GM12878 (cell line): ENCODE measurements at regions not wholly inside any gene's neighbourhood (a gene's known extent, or its start where the extent isn't known, plus 50 kb on each side); places are given as distances from the start of the nearest gene placed in this dataset.
"Not testable (repeated sequence)": the region's sequence is repeated elsewhere in the genome, so short reads cannot be mapped to it uniquely, and the experiment has no call there.

Experiments used
- ATAC-seq: fragments of 200-7000 bp; cut with Tn5 transposase; 3 replicates; pipeline ENCODE4 v1.9.1; 2020; ENCODE audit warnings: mild to moderate bottlenecking, moderate library complexity
- BruUV-seq: library from RNA; stranded (reverse); fragments of 400-500 nt; replicated peaks from 2 replicates; lab custom pipeline; 2021; lab: Mats Ljungman, UMichigan
- CTCF ChIA-PET: fragments of 300-600 bp; sonication (Branson Sonifier 250); formaldehyde crosslinking; extraction: SDS; loops from one replicate; lab custom pipeline; 2021; ENCODE audit warnings: inconsistent platforms; lab: Yijun Ruan, JAX
- POLR2A ChIA-PET: fragments of 350-600 bp; formaldehyde crosslinking; extraction: SDS; loops from one replicate; lab custom pipeline; 2021; ENCODE audit warnings: inconsistent platforms; lab: Charles Lee
- RAD21 ChIA-PET: fragments of 300-600 bp; sonication (Branson Sonifier 250); formaldehyde crosslinking; loops from one replicate; lab custom pipeline; 2023; ENCODE audit warnings: antibody characterized with exemption; ENCODE audit not compliant: unreplicated experiment; lab: Charles Lee
- SMC1A ChIA-PET: fragments of 300-600 bp; sonication (Branson Sonifier 250); formaldehyde crosslinking; loops from one replicate; lab custom pipeline; 2023; ENCODE audit not compliant: unreplicated experiment, uncharacterized antibody; lab: Charles Lee
- DNase-seq: peaks from one replicate; pipeline ENCODE4 v3.0.0-alpha.2; 2011; ENCODE audit warnings: low read depth, low spot score
- FAIRE-seq: peaks from 3 replicates; lab custom pipeline; 2011; peaks lifted over from hg19 to GRCh38; lab: Jason Lieb, UNC
- H2AFZ ChIP-seq: 2 replicates; pipeline ENCODE4 v1.6.0; 2011; ENCODE audit warnings: low read depth, low read length, control low read depth; ENCODE audit not compliant: control insufficient read depth
- H3K27ac ChIP-seq: 2 replicates; pipeline ENCODE4 v1.5.1; 2011; ENCODE audit warnings: control low read depth; ENCODE audit not compliant: control insufficient read depth, insufficient read depth
- H3K27me3 ChIP-seq, 2 experiments: replicated peaks in 1 of 2; 2 replicates each; pipeline versions ENCODE4 v1.6.0 to v1.6.1; 2011; ENCODE audit warnings: low read length in 1 of 2; ENCODE audit not compliant: control insufficient read depth in 2 of 2, insufficient read depth in 2 of 2
- H3K36me3 ChIP-seq, 2 experiments: 2 replicates each; pipeline ENCODE4 v1.5.1; 2011; ENCODE audit warnings: low read length in 1 of 2; ENCODE audit not compliant: control insufficient read depth in 2 of 2, insufficient read depth in 2 of 2
- H3K4me1 ChIP-seq: 2 replicates; pipeline ENCODE4 v1.6.1; 2011; ENCODE audit warnings: mild to moderate bottlenecking, low read length, moderate library complexity, mixed read lengths; ENCODE audit not compliant: control insufficient read depth, insufficient read depth
- H3K4me2 ChIP-seq: 2 replicates; pipeline ENCODE4 v1.6.0; 2011; ENCODE audit warnings: control low read depth; ENCODE audit not compliant: control insufficient read depth, insufficient read depth
- H3K4me3 ChIP-seq: fragments of 200-600 bp; sonication (generic); 2 replicates; pipeline ENCODE4 v1.5.1; 2016
- H3K79me2 ChIP-seq: 2 replicates; pipeline ENCODE4 v1.6.0; 2011; ENCODE audit warnings: low read length; ENCODE audit not compliant: control insufficient read depth, insufficient read depth
- H3K9ac ChIP-seq: 2 replicates; pipeline ENCODE4 v1.8.0; 2011; ENCODE audit warnings: low read length, control low read depth, mixed read lengths; ENCODE audit not compliant: control insufficient read depth, insufficient read depth
- H3K9me3 ChIP-seq: replicated peaks from 3 replicates; pipeline ENCODE4 v1.5.1; 2011; ENCODE audit warnings: mild to moderate bottlenecking, low read length; ENCODE audit not compliant: control insufficient read depth, insufficient read depth
- H4K20me1 ChIP-seq: 2 replicates; pipeline ENCODE4 v1.6.0; 2011; ENCODE audit not compliant: control insufficient read depth, insufficient read depth
- MTA3 ChIP-seq: IDR thresholded peaks from 2 replicates; pipeline ENCODE4 v1.6.1; 2012; ENCODE audit warnings: low read length, inconsistent platforms, borderline replicate concordance
- WGBS: methylation state at CpG from one replicate; pipeline ENCODE4 v1.1.6; 2016; ENCODE audit warnings: low lambda C conversion rate; ENCODE audit not compliant: insufficient replicate concordance, insufficient coverage; ENCODE audit errors: missing lambda C conversion rate; 5-methylcytosine and 5-hydroxymethylcytosine counted together
- in situ Hi-C: fragments of 300-500 bp; cut with MboI; formaldehyde crosslinking; loops from 9 replicates; pipeline ENCODE4 v1.14.3; 2018; ENCODE audit warnings: mixed read lengths
- intact Hi-C: fragments of 100-400 bp; cut with micrococcal nuclease; formaldehyde crosslinking; loops from one replicate; pipeline ENCODE4 v1.14.2; 2022; ENCODE audit not compliant: unreplicated experiment

DNA sequence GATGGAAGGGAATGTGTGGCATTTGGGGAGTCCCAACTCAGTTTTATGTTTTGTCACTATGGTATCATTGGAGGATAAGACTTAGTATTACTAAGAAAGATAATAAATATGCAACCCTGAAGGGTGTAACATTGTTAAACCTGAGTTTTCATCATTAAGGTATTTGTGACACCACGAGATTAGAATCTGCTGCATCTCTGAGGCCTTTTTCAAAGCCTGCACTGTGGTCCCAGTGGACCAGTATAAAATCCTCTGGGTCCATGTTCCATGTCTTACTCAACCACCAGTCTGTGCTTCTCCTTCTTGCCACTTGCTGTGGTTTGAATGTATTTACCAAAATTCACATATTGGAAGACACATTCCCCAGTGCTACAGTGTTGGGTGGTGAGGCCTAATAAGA, 130.6 kb downstream of the TBX18 start:
- CTCF ChIA-PET: no interaction called here
- in situ Hi-C loops: no loop called here

GRCh38 chr6:84626527-84626926, 137.9 kb downstream of the TBX18 start:
- H3K9me3 ChIP-seq, H3K9ac ChIP-seq, H3K27me3 ChIP-seq, H2AFZ ChIP-seq, H3K79me2 ChIP-seq, H3K4me1 ChIP-seq, BruUV-seq, H3K36me3 ChIP-seq, POLR2A ChIA-PET, in situ Hi-C loops, H3K4me3 ChIP-seq, DNase-seq, H3K4me2 ChIP-seq, CTCF ChIA-PET, RAD21 ChIA-PET, intact Hi-C loops, FAIRE-seq, H4K20me1 ChIP-seq, H3K27ac ChIP-seq, ATAC-seq: not testable (repeated sequence)
- SMC1A ChIA-PET: interaction anchor here (0.8 kb wide), 1 partner anchor 22 kb away, joined by 3 read pairs; no protein-coding TSS in a partner anchor
- 40% methylated on average over 9 of the region's 14 CpGs for WGBS

More for the DNA sequence above, 130.6 kb downstream of the TBX18 start:
- no peak overlapping the region for H3K9ac ChIP-seq
- ChIA-PET POLR2A (no interaction called here), SMC1A (no interaction called here), RAD21 (no interaction called here)
- H3K79me2 ChIP-seq: no peaks in the 10 kb centered on the region
- H3K27ac ChIP-seq: no peak overlapping the region
- 0% methylated on average over 1 of the region's 1 CpG for WGBS
- no peaks in the 10 kb centered on the region for H3K9me3 ChIP-seq
- H3K27me3 ChIP-seq: no peaks in the 10 kb centered on the region
- H3K36me3 ChIP-seq: no peaks in the 10 kb centered on the region
- H3K4me1 ChIP-seq: no peaks in the 10 kb centered on the region
- no peak for TF ChIP-seq MTA3
- intact Hi-C loops: no loop called here
- DNase-seq: no peak
- no TSS peak for BruUV-seq
- H2AFZ ChIP-seq: no peak overlapping the region
- FAIRE-seq: no peak
- H3K4me2 ChIP-seq: no peak overlapping the region
- H3K4me3 ChIP-seq: no peak overlapping the region
- no peak for ATAC-seq
- no peaks in the 10 kb centered on the region for H4K20me1 ChIP-seq
